Posterior vena cava (tissue), 2 donors: ENCODE measurements at regions not wholly inside any gene's neighbourhood (a gene's known extent, or its start where the extent isn't known, plus 50 kb on each side); places are given as distances from the start of the nearest gene placed in this dataset.
"Not testable (repeated sequence)": the region's sequence is repeated elsewhere in the genome, so short reads cannot be mapped to it uniquely, and the experiment has no call there.

Experiments used
- DNase-seq: peaks from one replicate; pipeline ENCODE4 v3.0.0-alpha.2; 2020; ENCODE audit warnings: low spot score
- intact Hi-C, 2 donors: fragments of 100-400 bp; cut with DNase I; formaldehyde crosslinking; loops; one replicate each; pipeline versions ENCODE4 v1.14.1 to v1.14.2; 2022 to 2023
- donor health status: DM: yes; HTN: yes; CAD: no.
- donor health status: DM: yes; HTN: yes; CAD: no.

GRCh38 chr5:174572591-174572990, 151.8 kb upstream of the MSX2 start:
- DNase-seq: no peak
- intact Hi-C loops: no loop called here

DNA sequence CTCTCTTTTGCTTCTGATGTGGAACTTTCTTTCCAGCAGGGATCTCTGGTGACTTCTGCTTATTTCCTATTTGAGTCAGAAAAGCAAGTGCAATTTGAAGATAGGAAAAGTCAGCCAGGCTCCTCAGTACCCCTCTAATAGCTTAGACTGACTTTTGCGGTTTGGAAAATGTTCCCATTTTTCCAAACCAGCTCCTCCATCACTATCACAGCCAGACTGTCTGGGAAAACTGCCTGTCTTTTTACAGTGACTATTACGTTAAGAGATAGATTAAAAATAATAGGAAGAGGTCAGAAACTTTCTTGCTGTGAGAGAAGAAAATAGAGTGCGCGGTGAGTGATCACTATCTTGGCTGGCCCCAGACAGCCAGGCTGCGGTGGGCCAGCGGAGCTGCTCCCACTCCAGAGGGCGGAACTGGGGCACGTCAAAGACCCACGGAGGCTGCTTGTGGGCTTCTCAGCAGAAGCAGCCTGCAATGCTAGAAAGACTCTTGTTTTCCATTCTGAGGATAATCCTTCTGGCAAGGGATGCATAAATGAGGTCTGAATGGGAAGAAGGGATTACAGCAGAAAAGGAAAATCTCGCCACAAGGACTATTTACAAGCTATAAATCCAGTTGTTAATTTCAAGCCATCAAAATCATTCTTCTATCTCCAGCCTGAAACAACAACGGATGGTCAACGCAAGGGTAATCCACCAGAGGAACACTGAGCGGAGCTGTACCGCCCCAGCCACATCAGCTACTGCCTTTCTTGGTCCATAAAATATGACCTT, 151.0 kb upstream of the MSX2 start:
- no peak for DNase-seq
- intact Hi-C loops: no loop called here

GRCh38 chr5:174575043-174575442, 149.3 kb upstream of the MSX2 start:
- no peak for DNase-seq
- intact Hi-C loops: no loop called here

- DNase-seq: no peak
- intact Hi-C loops: no loop called here
Measured at GRCh38 chr5:174576042-174576441, 148.3 kb upstream of the MSX2 start.

GRCh38 chr5:174581479-174581878, 142.9 kb upstream of the MSX2 start:
- DNase-seq: no peak
- intact Hi-C loops: no loop called here

- intact Hi-C loops: no loop called here
- no peak for DNase-seq
Measured at GRCh38 chr5:174581894-174582293, 142.5 kb upstream of the MSX2 start.

GRCh38 chr5:174583071-174583470, 141.3 kb upstream of the MSX2 start:
- intact Hi-C loops: no loop called here
- no peak for DNase-seq

DNA sequence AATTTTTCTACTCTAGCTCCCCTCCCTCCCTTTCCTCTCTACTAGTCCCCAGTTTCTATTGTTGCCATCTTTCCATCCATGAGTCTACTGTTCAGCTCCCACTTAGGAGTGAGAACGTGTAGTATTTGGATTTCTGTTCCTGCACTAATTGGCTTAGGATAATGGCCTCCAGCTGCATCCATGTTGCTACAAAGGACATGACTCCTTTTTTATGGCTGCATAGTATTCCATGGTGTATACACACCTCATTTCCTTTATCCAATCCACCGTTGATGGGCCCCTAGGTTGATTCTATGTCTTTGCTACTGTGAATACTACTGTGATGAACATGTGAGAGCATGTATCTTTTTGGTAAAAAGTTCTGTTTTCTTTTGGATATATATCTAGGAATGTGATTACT, 138.9 kb upstream of the MSX2 start:
- DNase-seq: no peak
- intact Hi-C loops: no loop called here

- intact Hi-C loops, DNase-seq: not testable (repeated sequence)
Measured at GRCh38 chr5:174586163-174586562, 138.2 kb upstream of the MSX2 start.

DNA sequence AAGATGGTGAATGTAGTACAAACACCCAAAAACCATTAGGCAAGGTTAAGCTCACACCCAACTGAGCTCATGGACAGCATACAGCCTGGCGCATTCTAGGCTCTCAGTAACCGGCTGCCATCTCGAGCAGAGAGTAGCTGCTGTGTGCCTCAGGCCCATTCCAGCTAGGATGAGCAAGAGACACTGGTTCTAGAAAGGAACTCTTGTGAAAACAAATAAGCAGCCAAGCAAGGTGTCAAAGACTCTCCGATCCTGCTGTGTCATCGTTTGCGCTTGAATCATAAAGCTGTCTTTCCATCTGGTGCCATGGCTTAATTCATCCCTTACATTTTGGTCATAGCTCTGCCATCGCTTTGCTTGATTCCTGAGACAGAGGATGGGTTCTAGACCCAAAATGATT, 135.4 kb upstream of the MSX2 start:
- intact Hi-C loops: no loop called here

GRCh38 chr5:174589599-174589998, 134.8 kb upstream of the MSX2 start:
- intact Hi-C loops: no loop called here
- DNase-seq: no peak

More for the DNA sequence above, 135.4 kb upstream of the MSX2 start:
- DNase-seq: no peak

DNA sequence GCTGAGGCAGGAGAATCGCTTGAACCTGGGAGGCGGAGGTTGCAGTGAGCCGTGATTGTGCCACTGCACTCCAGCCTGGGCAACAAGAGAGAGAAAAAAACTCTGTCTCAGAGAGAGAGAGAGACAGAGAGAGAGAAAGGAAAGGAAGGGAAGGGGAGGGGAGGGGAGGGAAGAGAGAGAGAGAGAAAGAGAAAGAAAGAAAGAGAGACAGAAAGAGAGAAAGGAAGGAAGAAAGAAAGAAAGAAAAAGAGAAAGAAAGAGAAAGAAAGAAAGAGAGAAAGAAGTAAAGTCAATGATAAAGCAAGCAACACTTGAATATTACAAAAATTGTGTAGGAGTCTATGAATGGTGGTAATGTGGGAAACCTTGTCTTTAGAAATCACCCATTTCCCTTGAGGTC, 133.6 kb upstream of the MSX2 start:
- intact Hi-C loops: no loop called here
- no peak for DNase-seq

DNA sequence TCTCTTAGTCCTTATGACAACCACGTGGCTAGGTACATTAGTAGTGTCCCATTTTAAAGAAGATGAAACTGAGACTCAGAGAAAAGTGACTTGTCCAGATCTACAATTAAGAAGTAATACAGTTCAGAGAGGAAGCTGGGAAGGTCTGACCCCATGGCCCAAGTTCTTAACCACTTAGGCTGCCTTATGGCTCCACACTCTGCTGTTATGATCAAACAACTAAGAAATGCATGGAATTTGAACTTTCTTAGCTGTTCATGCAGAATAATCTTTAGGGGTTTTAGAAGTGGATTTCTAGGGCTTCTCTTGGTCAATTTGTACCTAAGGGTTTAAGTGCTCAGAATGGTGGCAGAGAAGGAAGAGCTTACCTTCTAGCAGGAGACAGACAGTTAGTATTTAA, 128.0 kb upstream of the MSX2 start:
- no peak for DNase-seq
- intact Hi-C loops: no loop called here

GRCh38 chr5:174599992-174600391, 124.4 kb upstream of the MSX2 start:
- intact Hi-C loops: loop anchor here in 1 of 2 donors (2.0 kb wide), 1 partner anchor 35 kb away; no protein-coding TSS in a partner anchor
- DNase-seq: no peak

DNA sequence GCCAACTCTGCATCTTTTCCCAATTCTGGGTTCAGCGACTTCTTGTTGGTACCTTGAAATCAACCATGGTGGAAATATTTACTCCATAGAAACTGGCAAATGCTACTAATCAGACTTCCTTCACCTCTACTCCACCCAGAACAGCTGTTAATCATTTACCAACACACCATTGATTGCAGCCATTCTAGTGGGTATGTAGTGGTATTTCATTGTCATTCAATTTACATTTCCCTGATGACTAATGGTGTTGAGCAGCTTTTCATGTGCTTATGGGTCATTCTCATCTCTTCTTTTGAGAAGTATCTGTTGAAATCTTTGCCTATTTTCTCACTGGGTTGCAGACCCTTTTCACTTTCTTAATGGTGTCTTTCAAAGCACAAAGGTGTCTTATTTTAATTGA, 122.4 kb upstream of the MSX2 start:
- DNase-seq: no peak
- intact Hi-C loops: no loop called here

GRCh38 chr5:174606153-174606552, 118.2 kb upstream of the MSX2 start:
- no peak for DNase-seq
- intact Hi-C loops: no loop called here

GRCh38 chr5:174606646-174607045, 117.7 kb upstream of the MSX2 start:
- intact Hi-C loops: no loop called here
- DNase-seq: no peak

- intact Hi-C loops: no loop called here
Measured at GRCh38 chr5:174607205-174607604, 117.2 kb upstream of the MSX2 start.

DNA sequence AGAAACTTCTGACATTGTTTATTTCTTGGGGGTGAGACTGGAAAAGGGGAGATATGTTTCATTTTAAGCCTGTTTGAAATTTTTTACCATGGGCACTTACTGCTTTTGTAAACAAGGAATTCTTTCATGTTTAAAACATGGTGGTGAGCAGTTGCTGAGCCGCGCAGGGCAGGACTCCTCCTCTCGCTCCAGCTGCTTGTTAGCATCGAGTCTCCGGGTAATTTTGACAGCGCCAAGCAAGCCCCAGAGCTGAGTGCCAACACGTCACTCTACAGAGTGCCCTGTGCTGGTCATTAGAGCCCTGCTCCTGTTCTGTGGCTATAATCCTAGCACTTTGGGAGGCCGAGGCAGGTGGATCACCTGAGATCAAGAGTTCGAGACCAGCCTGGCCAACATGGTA, 116.5 kb upstream of the MSX2 start:
- intact Hi-C loops: no loop called here
- DNase-seq: no peak

More at GRCh38 chr5:174607205-174607604, 117.2 kb upstream of the MSX2 start:
- DNase-seq: no peak

- intact Hi-C loops: no loop called here
- DNase-seq: peak; percentile 88
Measured at GRCh38 chr5:174608631-174609097, 115.7 kb upstream of the MSX2 start.

DNA sequence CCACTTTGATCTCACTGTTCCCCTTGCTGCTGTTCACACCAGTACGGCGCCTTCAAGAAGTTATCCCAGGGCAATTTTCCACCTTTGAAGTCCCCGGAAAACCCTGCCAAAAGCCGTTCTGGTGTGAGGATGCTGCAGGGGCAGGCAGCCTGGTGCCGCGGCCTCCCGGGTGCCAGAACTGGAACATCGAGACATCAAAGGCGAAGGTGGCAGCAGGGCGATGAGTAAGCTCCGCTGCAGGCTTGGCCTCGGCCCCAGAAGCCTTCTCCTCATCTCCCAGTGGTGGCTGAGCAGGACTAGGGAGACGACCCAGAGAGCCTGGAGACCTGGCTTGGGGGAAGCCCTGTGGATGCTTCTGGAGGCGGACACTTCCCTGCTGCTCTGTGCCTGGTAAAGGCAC, 115.3 kb upstream of the MSX2 start:
- DNase-seq: no peak

More for the DNA sequence above, 115.3 kb upstream of the MSX2 start:
- intact Hi-C loops: no loop called here
